ENCODE measurements at regions not wholly inside any gene's neighbourhood (a gene's known extent, or its start where the extent isn't known, plus 50 kb on each side); places are given as distances from the start of the nearest gene placed in this dataset.

DNA sequence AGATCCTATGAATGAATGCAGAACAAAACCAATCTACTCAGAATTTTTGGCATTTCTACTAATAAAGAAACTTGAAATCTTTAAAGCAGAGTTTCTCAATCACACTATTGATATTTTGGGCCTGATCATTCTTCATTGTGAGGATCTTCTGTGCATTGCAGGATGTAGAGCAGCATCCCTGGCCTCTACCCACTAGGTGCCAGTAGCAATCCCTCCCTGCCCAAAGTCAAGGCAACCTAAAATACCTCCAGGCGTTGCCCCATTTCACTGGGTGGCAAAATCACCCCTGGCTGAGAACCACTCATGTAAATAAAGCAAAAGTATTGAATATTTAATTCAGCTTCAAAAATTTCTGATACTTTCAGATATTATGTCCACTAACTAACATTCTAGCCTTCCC, 213.0 kb downstream of the SP3 start:
- intact Hi-C loops (cut with micrococcal nuclease): loop anchor here (1.0 to 5.0 kb wide), 4 partner anchors 215 to 589 kb away; partner anchors contain the start of gene SP3
- Mint-ChIP-seq H3K27me3 (ENCODE audit: insufficient read depth, unreplicated experiment) (no peaks in the 10 kb centered on the region), H3K36me3 (ENCODE audit: insufficient read depth, unreplicated experiment) (no peaks in the 10 kb centered on the region), H3K27ac (ENCODE audit: low read depth, unreplicated experiment) (no peak overlapping the region), H3K4me1 (ENCODE audit: insufficient read depth, unreplicated experiment) (no peaks in the 10 kb centered on the region), H3K9me3 (ENCODE audit: unreplicated experiment) (no peaks in the 10 kb centered on the region), H3K4me3 (ENCODE audit: unreplicated experiment) (no peak overlapping the region)
- ChIA-PET POLR2A (interaction anchor here (0.8 kb wide), 1 partner anchor 219 kb away, joined by 6 read pairs; no protein-coding TSS in a partner anchor), CTCF (interaction anchor here (0.7 to 1.0 kb wide), 3 partner anchors 8 to 595 kb away, joined by 3 to 5 read pairs (median 3); no protein-coding TSS in a partner anchor)
- no TSS peak for BruUV-seq (replicated peaks)
- DNase-seq (ENCODE audit: unreplicated experiment): peak; percentile 34
- TF ChIP-seq, protein P1, sequence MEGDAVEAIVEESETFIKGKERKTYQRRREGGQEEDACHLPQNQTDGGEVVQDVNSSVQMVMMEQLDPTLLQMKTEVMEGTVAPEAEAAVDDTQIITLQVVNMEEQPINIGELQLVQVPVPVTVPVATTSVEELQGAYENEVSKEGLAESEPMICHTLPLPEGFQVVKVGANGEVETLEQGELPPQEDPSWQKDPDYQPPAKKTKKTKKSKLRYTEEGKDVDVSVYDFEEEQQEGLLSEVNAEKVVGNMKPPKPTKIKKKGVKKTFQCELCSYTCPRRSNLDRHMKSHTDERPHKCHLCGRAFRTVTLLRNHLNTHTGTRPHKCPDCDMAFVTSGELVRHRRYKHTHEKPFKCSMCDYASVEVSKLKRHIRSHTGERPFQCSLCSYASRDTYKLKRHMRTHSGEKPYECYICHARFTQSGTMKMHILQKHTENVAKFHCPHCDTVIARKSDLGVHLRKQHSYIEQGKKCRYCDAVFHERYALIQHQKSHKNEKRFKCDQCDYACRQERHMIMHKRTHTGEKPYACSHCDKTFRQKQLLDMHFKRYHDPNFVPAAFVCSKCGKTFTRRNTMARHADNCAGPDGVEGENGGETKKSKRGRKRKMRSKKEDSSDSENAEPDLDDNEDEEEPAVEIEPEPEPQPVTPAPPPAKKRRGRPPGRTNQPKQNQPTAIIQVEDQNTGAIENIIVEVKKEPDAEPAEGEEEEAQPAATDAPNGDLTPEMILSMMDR (IDR thresholded peaks at IDR 0.05; ENCODE audit: unreplicated experiment): peak; percentile 47

DNA sequence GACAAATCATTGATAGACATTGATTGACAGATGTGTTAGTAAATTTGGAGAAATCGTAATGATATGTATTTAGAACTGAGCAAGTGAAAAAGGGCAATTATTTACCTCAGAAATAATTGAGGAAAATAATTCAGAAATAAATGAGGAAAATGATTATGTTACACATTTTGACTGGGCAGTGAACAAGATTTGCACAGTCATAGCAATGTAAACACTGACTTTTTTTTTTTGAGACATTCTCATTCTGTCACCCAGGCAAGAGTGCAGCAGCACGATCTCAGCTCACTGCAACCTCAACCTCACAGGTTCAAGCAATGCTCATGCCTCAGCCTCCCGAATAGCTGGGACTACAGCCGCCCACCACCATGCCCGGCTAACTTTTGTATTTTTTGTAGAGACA, 211.7 kb downstream of the SP3 start:
- H3K4me1 Mint-ChIP-seq (ENCODE audit: insufficient read depth, unreplicated experiment): no peaks in the 10 kb centered on the region
- no peaks in the 10 kb centered on the region for H3K36me3 Mint-ChIP-seq (ENCODE audit: insufficient read depth, unreplicated experiment)
- no peak overlapping the region for H3K4me3 Mint-ChIP-seq (ENCODE audit: unreplicated experiment)
- intact Hi-C loops (cut with micrococcal nuclease): loop anchor here (5.0 kb wide), 1 partner anchor 214 kb away; the partner anchor contains the start of gene SP3
- no peak overlapping the region for H3K27ac Mint-ChIP-seq (ENCODE audit: low read depth, unreplicated experiment)
- H3K27me3 Mint-ChIP-seq (ENCODE audit: insufficient read depth, unreplicated experiment): no peaks in the 10 kb centered on the region
- BruUV-seq (replicated peaks): no TSS peak
- ChIA-PET CTCF (interaction anchor here (0.7 kb wide), 2 partner anchors 112 to 123 kb away, joined by 3 to 4 read pairs; no protein-coding TSS in a partner anchor), POLR2A (interaction anchor here (0.7 kb wide), 1 partner anchor 277 kb away, joined by 3 read pairs; no protein-coding TSS in a partner anchor)
- TF ChIP-seq, protein P1 (IDR thresholded peaks at IDR 0.05; ENCODE audit: unreplicated experiment): no peak
- no peak for DNase-seq (ENCODE audit: unreplicated experiment)
- H3K9me3 Mint-ChIP-seq (ENCODE audit: unreplicated experiment): no peaks in the 10 kb centered on the region

DNA sequence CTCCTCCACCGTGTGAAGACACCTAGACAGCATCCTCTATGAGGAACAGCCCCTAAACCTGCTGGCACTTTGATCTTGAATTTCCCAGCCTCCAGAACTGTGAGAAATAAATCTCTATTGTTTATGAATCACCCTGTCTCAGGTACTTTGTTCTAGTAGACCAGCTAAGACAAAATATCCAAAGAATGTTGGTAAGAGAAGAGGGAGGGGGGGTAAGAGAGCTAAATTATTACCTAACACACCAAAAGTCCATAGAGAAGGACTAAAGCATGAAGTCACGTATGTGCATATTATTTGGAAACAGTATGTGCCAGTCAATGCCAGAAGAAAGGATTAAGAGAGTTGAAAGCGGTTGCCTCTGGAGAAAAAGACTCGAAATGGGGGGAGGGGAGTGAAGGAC, 211.0 kb downstream of the SP3 start:
- POLR2A ChIA-PET: no interaction called here
- Mint-ChIP-seq H3K36me3 (ENCODE audit: insufficient read depth, unreplicated experiment) (no peaks in the 10 kb centered on the region), H3K4me3 (ENCODE audit: unreplicated experiment) (no peak overlapping the region), H3K4me1 (ENCODE audit: insufficient read depth, unreplicated experiment) (no peaks in the 10 kb centered on the region), H3K27ac (ENCODE audit: low read depth, unreplicated experiment) (peak overlapping the region; percentile 49), H3K27me3 (ENCODE audit: insufficient read depth, unreplicated experiment) (no peaks in the 10 kb centered on the region), H3K9me3 (ENCODE audit: unreplicated experiment) (no peaks in the 10 kb centered on the region)
- no TSS peak for BruUV-seq (replicated peaks)
- CTCF ChIA-PET: interaction anchor here (0.7 to 0.9 kb wide), 4 partner anchors 21 to 587 kb away, joined by 3 to 5 read pairs (median 4); no protein-coding TSS in a partner anchor
- intact Hi-C loops (cut with micrococcal nuclease): loop anchor here (5.0 kb wide), 1 partner anchor 213 kb away; the partner anchor contains the start of gene SP3
- no peak for DNase-seq (ENCODE audit: unreplicated experiment)
- TF ChIP-seq, protein P1 (IDR thresholded peaks at IDR 0.05; ENCODE audit: unreplicated experiment): no peak

DNA sequence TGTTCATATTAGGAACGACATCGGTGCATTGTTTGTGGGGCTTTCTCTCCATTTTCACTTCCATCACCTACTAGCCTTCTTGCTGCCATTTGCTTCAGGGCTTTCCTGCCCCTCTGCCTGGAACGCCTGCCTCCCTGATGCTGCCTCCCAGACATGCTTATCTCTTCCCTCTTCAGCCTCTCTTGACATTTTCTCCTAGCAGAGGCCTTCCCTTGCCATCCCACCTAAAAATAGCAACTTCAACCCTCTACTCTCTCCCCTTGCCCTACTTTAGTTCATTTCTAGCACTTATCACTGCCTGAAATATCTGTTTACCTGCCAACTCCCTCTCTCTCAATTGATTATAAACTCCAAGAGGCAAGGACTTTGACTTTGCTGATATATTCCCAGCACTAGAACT, 210.3 kb downstream of the SP3 start:
- ChIA-PET POLR2A (no interaction called here), CTCF (interaction anchor here (0.6 to 0.9 kb wide), 3 partner anchors 107 to 541 kb away, joined by 3 to 6 read pairs (median 3); no protein-coding TSS in a partner anchor)
- Mint-ChIP-seq H3K36me3 (ENCODE audit: insufficient read depth, unreplicated experiment) (no peaks in the 10 kb centered on the region), H3K4me3 (ENCODE audit: unreplicated experiment) (no peak overlapping the region), H3K4me1 (ENCODE audit: insufficient read depth, unreplicated experiment) (no peaks in the 10 kb centered on the region), H3K9me3 (ENCODE audit: unreplicated experiment) (no peaks in the 10 kb centered on the region), H3K27ac (ENCODE audit: low read depth, unreplicated experiment) (no peak overlapping the region), H3K27me3 (ENCODE audit: insufficient read depth, unreplicated experiment) (no peaks in the 10 kb centered on the region)
- intact Hi-C loops (cut with micrococcal nuclease): loop anchor here (5.0 kb wide), 1 partner anchor 212 kb away; the partner anchor contains the start of gene SP3
- TF ChIP-seq, protein P1 (IDR thresholded peaks at IDR 0.05; ENCODE audit: unreplicated experiment): no peak
- BruUV-seq (replicated peaks): no TSS peak
- no peak for DNase-seq (ENCODE audit: unreplicated experiment)
